ENCODE measurements at regions not wholly inside any gene's neighbourhood (a gene's known extent, or its start where the extent isn't known, plus 50 kb on each side); places are given as distances from the start of the nearest gene placed in this dataset.

- no peak for DNase-seq
Measured at GRCh38 chr15:62377736-62378480, 212.8 kb upstream of the C2CD4B start.

GRCh38 chr15:62378772-62379498 is 213.8 kb upstream of the C2CD4B start:
- no peak for DNase-seq

DNA sequence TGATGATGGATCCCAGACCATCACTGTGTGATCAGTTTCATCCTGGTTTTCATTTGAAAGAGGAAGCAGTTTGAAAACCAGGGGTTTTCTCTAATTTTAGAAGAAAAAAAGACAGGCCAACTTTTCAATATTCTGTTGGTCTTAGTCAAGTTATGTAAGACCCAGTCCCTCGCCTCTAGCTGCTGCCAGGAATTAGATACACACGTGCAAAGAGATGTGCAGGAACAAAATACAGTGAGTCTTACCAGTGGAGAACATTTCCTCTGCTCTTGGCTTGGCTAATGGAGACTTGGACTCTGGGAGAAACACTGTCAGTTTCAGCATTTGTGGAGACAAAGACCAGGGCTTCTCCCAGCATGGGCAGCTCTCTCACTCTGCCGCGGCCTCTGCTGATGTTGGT is 214.9 kb upstream of the C2CD4B start:
- no peak for DNase-seq

- no peak for DNase-seq
Measured at GRCh38 chr15:62382046-62382445, 217.0 kb upstream of the C2CD4B start.

DNA sequence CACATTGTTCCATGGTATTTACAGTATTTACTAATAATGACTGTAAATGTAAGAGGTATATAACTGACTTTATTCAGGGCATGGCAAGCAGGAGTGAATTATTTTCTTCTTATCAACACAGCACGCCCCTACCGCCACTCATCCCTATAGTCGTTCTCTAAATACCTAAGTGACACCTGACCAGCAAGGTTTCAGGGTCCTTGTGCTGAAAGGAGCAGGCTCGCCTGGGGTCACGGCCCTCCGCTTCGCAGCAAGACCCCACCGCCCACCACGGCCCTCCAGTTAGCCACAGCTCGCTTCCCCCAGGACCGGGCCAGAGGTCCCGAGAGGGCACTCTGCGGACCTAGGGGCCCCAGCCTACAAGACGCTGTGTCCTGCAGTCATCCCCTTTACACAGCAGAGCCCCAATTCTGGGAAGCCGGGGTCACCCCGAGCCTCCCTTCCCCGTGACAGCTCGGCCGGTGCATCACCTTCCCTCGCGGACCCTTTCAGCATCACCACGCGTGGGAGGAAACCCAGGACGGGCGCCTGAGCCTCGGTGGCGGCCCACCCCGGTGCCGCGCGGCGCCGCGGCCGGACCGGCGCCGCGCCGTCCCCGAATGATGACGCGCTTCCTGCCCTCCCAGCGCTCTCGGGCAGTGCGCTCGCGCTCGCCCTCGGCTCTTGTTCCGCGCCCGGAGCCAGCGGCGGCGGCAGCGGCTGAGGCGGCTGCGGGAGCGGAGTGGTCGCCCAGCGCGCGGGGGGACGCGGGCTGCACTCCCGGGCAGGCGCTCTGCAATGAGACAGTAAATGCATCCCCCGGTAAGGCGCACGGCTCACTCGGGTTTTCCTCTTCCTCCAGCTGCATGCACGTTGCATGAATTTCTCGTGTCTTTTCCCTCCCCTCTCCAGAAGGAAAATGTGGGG is 225.1 kb upstream of the C2CD4B start, which contains the start of gene TLN2:
TSS of gene TLN2 (plus strand) at position 666 of the 906 bp plus-strand sequence.
- no peak for DNase-seq

GRCh38 chr15:62390791-62391640 is 225.9 kb upstream of the C2CD4B start:
- no peak for DNase-seq

DNA sequence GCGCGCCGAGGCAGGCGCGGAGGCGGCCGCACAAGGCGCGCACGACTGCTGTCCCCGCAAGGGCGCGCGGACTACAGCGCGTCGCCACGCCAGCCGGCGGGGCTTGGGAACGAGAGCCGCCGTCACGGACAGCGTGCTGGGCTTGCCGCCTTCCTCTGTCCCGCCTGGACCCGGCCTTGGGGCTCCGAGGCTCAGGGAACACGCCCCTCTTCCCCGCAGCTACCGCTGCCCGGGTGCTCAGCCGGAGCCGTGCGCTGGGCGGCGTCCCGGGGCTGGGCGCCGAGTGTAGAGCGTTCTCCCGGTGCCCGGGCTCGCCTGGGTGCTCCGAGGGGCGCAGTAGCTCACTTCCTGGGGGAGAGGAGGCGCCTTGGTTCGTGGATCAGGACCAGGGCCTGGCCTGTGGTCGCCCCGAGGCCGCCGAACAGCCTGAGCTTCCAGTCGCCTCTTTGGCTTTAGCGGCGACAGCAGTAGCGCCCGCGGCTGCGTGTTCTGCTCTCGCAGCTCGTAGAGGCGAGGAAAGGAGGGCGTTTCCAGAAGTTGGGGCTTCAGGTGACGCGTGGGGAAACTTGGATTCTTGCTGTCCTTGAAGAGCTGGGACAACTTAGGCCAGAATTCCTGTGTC is 226.7 kb upstream of the C2CD4B start:
- no peak for DNase-seq

DNA sequence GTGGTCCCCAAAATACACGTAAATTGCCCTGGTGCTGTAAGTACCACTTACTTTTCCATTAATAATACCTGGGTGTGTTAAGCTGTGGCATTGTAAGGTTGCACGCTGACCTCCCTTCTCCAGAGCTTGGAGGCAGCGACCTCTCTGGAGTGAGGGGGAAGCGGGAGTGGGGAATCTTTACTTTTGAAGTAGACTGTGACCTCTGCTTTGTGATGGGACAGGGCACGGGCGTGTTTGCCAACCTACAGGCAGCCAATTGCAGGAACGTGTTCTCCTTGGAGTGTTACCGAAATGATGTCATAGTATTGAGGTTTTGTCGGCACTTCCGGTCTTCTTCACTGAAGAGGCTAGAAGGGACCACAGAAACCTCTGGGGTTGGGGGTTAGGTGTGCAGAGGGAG is 227.3 kb upstream of the C2CD4B start:
- no peak for DNase-seq

DNA sequence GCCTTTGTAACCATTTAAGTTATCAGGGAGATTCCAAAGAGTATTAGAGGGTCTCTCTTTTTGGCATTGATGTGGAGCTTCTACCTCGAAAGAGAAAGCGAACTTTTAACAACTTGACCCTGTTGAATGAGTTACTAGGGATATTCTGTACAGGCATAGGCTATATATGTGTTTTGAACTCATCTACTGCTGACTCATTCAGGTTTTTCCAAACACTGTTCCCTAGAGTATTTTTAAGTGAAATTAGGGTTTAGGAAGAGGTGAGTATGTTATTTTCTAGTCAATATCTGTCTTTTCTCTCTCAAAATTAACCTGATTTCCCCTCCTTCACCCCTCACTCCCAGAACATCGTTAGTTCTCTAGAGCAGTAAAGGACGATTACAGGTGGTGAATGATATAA is 228.1 kb upstream of the C2CD4B start:
- DNase-seq: no peak

GRCh38 chr15:62394079-62394478 is 229.0 kb upstream of the C2CD4B start:
- DNase-seq: no peak

DNA sequence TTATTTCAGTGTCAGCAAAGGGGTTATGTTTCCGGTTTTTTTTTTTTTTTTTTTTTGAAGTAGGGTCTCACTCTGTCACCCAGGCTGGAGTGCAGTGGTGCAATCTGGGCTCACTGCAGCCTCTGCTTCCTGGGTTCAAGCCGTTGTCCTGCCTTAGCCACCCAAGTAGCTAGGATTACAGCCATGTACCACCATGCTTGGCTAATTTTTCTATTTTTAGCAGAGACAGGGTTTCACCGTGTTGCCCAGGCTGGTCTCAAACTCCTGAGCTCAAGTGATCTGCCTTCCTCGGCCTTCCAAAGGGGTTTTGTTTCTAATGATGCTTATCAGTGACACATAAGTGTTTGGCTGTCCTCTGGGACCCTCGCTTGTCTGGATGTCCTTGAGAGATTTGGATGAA is 235.7 kb upstream of the C2CD4B start:
- DNase-seq: no peak

GRCh38 chr15:62402687-62403086 is 237.6 kb upstream of the C2CD4B start:
- no peak for DNase-seq

DNA sequence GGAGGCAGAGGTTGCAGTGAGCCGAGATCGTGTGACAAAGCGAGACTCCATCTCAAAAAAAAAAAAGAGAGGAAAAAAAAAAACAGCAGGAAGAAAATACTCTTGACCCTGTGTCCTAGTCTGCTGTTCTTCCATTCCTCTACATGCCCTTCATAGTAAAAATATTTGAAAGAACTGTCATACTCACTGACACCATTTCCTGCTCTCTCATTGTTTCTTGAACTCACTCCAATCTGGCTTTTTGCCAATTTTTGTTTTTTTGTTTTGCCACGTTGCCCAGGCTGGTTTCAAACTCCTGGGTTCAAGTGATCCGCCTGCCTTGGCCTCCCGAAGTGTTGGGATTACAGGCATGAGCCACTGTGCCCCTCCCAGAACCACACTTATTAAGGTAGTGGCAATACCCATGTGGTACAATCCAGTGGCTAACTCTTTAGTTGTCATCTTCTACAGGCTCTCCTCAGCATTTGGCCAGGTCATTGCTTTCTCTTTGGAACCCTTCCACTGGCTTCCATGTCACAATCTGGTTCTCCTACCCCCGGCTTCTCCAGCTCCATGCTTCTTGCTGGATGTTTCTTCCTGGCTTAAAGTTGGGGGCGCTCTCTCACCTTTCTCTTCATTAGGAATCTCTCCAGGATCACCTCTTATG is 238.2 kb upstream of the C2CD4B start:
- DNase-seq: no peak

- DNase-seq: no peak
Measured at GRCh38 chr15:62404194-62404985, 239.3 kb upstream of the C2CD4B start.

DNA sequence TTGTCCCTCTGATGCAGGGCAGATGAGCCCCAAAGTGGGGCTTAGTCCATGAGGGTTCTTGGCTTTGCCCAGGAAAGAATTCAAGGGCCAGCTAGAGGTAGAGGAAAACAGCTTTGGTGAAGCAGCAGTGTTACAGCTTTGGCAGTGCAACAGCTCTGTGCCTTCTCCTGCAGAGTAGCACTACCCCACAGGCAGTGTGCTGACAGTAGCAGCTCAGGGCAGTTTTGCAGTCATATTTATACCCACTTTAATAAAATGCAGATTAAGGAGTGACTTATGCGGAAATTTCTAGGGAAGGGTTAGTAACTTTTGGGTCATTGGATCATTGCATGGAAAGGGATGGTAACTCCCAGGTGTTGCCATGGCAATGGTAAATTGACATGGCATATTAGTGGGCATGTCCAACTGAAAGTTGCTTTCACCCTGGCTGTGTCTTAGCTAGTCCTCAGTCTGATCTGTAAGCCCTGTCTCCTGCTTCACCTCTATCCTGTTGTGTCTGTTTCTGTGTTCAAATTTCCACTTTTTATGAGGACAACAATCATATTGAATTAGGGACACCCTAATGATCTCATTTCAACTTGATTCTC is 241.3 kb upstream of the C2CD4B start:
- no peak for DNase-seq

- no peak for DNase-seq
Measured at GRCh38 chr15:62407216-62407615, 242.1 kb upstream of the C2CD4B start.

- no peak for DNase-seq
Measured at GRCh38 chr15:62407962-62408361, 242.9 kb upstream of the C2CD4B start.

GRCh38 chr15:62409466-62409865 is 244.4 kb upstream of the C2CD4B start:
- DNase-seq: no peak

GRCh38 chr15:62412686-62413085 is 247.6 kb upstream of the C2CD4B start:
- DNase-seq: no peak

- no peak for DNase-seq
Measured at GRCh38 chr15:62413153-62413552, 248.1 kb upstream of the C2CD4B start.

Data from cerebellar nuclear complex (tissue), 1 donor.